ENCODE measurements at regions not wholly inside any gene's neighbourhood (a gene's known extent, or its start where the extent isn't known, plus 50 kb on each side); places are given as distances from the start of the nearest gene placed in this dataset.

DNA sequence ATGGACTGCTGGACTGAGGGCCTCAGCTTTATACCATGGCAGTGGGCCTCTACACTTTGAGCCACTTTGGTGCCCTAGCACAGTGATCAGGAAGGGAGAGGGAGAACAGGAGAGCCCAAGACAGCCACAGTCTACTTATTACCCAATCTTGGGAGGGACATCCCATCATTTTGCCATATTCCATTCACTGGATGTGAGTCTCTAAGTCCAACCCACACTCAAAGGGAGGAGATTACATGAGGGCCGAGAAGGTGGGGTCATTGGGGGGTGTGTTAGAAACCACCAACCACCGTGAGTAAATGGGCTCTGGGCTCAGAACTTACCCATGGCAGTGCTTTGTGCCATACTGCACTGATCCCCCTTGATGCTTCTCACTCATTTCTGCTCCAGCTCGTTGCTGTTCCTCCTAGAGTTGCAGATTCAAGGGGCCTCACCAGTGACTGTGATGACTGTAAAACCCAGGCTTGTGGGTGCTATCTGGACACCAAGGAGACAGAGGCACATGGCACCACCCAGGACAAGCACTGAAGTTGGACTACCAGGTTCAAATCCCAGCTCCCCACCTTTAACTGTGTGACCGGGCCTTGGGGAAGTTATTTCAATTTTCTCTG is 97.6 kb upstream of the RAB6C start:
- TF ChIP-seq, protein P1, sequence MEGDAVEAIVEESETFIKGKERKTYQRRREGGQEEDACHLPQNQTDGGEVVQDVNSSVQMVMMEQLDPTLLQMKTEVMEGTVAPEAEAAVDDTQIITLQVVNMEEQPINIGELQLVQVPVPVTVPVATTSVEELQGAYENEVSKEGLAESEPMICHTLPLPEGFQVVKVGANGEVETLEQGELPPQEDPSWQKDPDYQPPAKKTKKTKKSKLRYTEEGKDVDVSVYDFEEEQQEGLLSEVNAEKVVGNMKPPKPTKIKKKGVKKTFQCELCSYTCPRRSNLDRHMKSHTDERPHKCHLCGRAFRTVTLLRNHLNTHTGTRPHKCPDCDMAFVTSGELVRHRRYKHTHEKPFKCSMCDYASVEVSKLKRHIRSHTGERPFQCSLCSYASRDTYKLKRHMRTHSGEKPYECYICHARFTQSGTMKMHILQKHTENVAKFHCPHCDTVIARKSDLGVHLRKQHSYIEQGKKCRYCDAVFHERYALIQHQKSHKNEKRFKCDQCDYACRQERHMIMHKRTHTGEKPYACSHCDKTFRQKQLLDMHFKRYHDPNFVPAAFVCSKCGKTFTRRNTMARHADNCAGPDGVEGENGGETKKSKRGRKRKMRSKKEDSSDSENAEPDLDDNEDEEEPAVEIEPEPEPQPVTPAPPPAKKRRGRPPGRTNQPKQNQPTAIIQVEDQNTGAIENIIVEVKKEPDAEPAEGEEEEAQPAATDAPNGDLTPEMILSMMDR (IDR thresholded peaks at IDR 0.05), result no peak
- no peak overlapping the region for H2AFZ ChIP-seq
- H3K27me3 ChIP-seq (ENCODE audit: control insufficient read depth, insufficient read depth, low read length), result no peaks in the 10 kb centered on the region
- no peaks in the 10 kb centered on the region for H3K4me1 ChIP-seq
- no peaks in the 10 kb centered on the region for H3K36me3 ChIP-seq (ENCODE audit: control insufficient read depth, insufficient read depth, low read length)
- H3K9me3 ChIP-seq (ENCODE audit: control insufficient read depth, low read length), result no peaks in the 10 kb centered on the region
- no peak overlapping the region for H3K27ac ChIP-seq
- H3K79me2 ChIP-seq, result no peaks in the 10 kb centered on the region
- no peak overlapping the region for H3K4me3 ChIP-seq (ENCODE audit: low read depth, low read length)
- H3K4me2 ChIP-seq (ENCODE audit: low read length), result no peak overlapping the region
- no peak overlapping the region for H3K9ac ChIP-seq

DNA sequence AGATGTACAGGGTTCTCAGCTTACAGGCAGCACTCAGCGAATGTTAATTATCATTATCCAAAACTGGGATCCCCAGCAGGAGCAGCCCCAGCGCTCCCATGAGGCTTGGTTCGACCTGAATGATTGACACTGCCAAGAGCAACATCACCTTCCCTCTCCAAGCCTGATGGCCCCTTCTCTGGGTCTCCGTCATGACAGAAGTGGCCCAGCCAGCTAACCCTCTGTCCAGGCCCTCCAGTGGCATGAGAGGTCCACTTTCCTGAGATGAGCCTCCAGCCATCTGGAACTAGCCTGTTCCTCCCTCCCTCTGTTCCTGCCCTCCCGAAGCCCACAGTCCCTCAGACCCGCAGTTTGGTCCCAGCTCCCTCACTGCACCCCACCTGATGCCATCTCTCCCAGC is 97.0 kb upstream of the RAB6C start:
- Histone ChIP-seq H3K4me2 (ENCODE audit: low read length) (no peak overlapping the region), H3K36me3 (ENCODE audit: control insufficient read depth, insufficient read depth, low read length) (no peaks in the 10 kb centered on the region), H3K4me1 (no peaks in the 10 kb centered on the region), H3K9me3 (ENCODE audit: control insufficient read depth, low read length) (no peaks in the 10 kb centered on the region), H3K27me3 (ENCODE audit: control insufficient read depth, insufficient read depth, low read length) (no peaks in the 10 kb centered on the region), H3K79me2 (no peaks in the 10 kb centered on the region), H3K27ac (no peak overlapping the region), H3K4me3 (ENCODE audit: low read depth, low read length) (no peak overlapping the region), H3K9ac (no peak overlapping the region), H2AFZ (no peak overlapping the region)
- TF ChIP-seq, protein P1 (IDR thresholded peaks at IDR 0.05), result no peak

DNA sequence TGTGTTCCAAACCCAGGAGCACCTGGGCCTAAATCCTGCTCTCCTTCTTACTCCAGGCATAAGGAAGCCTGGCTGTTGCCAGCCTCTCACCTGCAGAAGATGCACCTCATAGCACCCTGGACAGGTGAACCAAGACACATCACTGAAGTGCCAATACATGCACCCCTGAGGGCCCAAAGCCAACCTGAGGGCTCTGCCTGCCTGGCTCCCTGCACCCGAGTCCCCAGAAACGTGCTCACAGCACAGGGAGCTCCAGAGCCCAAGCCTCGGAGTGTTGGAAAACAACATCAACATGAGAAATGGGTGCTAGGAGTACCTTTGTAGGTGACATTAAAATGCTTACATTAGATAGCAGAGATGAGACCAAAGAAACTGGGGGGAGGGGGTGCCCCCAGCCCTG is 96.3 kb upstream of the RAB6C start:
- H3K27ac ChIP-seq, result no peak overlapping the region

DNA sequence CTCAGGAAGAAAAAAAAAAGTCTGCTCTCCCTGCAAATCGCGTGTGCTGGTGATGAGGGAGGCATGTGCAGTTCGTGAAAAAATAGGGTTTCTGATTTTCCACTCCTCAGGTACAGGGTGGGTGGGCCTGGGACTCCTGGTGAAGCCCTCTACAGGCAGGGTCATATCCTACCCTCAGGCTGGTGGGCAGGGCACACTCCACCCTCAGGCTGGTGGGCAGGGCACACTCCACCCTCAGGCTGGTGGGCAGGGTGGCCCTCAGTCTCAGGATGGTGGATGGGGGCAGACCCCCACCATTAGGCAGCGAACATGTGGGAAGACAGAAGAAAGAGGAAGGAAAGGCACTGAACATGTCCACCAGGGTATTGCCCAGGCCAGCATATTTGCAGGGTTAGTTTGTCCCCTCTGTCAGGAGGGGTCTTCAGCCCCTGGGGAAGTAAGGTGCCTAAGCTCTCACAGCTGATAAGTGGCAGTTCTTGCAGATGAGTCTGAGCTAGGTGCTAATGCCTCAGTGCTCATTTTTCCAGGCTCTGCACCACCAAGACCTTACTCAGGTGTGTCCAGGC is 95.2 kb upstream of the RAB6C start:
- Histone ChIP-seq H3K27ac (no peak overlapping the region), H3K9me3 (ENCODE audit: control insufficient read depth, low read length) (no peaks in the 10 kb centered on the region), H3K27me3 (ENCODE audit: control insufficient read depth, insufficient read depth, low read length) (no peaks in the 10 kb centered on the region), H3K4me1 (no peaks in the 10 kb centered on the region), H3K79me2 (no peaks in the 10 kb centered on the region), H3K4me3 (ENCODE audit: low read depth, low read length) (no peak overlapping the region), H3K4me2 (ENCODE audit: low read length) (no peak overlapping the region), H3K9ac (no peak overlapping the region), H2AFZ (no peak overlapping the region), H3K36me3 (ENCODE audit: control insufficient read depth, insufficient read depth, low read length) (no peaks in the 10 kb centered on the region)
- TF ChIP-seq, protein P1 (IDR thresholded peaks at IDR 0.05), result no peak

More for the DNA sequence above, 96.3 kb upstream of the RAB6C start:
- Histone ChIP-seq H3K4me3 (ENCODE audit: low read depth, low read length) (no peak overlapping the region), H3K4me2 (ENCODE audit: low read length) (no peak overlapping the region), H2AFZ (no peak overlapping the region), H3K79me2 (no peaks in the 10 kb centered on the region), H3K36me3 (ENCODE audit: control insufficient read depth, insufficient read depth, low read length) (no peaks in the 10 kb centered on the region), H3K4me1 (no peaks in the 10 kb centered on the region), H3K9ac (no peak overlapping the region), H3K9me3 (ENCODE audit: control insufficient read depth, low read length) (no peaks in the 10 kb centered on the region), H3K27me3 (ENCODE audit: control insufficient read depth, insufficient read depth, low read length) (no peaks in the 10 kb centered on the region)
- TF ChIP-seq, protein P1 (IDR thresholded peaks at IDR 0.05), result no peak

DNA sequence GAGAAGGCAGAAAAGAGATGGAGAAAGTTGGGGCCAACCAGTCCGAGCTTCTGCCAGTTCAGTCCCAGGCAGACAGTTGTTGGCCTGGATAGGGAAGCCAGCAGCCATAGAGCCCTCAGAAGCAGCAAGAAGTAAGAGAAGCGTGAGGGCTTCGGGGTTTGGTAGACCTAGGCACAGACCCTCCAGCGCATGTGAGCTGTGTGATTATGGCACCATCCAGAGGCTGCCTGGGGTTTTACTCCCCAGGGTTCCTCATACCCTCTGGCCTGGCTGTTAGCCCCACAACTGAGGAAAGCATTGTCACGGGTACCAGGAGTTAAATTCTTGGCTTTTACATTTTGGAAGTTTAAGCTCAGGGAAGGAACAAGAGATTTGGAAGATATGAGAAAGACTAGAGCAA is 93.7 kb upstream of the RAB6C start:
- H3K36me3 ChIP-seq (ENCODE audit: control insufficient read depth, insufficient read depth, low read length), result no peaks in the 10 kb centered on the region
- no peaks in the 10 kb centered on the region for H3K4me1 ChIP-seq
- no peak overlapping the region for H3K4me3 ChIP-seq (ENCODE audit: low read depth, low read length)
- no peak overlapping the region for H3K9ac ChIP-seq
- no peak overlapping the region for H3K4me2 ChIP-seq (ENCODE audit: low read length)
- no peaks in the 10 kb centered on the region for H3K79me2 ChIP-seq
- H2AFZ ChIP-seq, result no peak overlapping the region
- TF ChIP-seq, protein P1 (IDR thresholded peaks at IDR 0.05), result no peak
- no peaks in the 10 kb centered on the region for H3K9me3 ChIP-seq (ENCODE audit: control insufficient read depth, low read length)
- H3K27me3 ChIP-seq (ENCODE audit: control insufficient read depth, insufficient read depth, low read length), result no peaks in the 10 kb centered on the region
- no peak overlapping the region for H3K27ac ChIP-seq

Measured in parathyroid adenoma (tissue), 2 donors.